ENCODE measurements at regions not wholly inside any gene's neighbourhood (a gene's known extent, or its start where the extent isn't known, plus 50 kb on each side); places are given as distances from the start of the nearest gene placed in this dataset.
"Not testable (repeated sequence)": the region's sequence is repeated elsewhere in the genome, so short reads cannot be mapped to it uniquely, and the experiment has no call there.

GRCh38 chr2:182506606-182507005 lies 79.8 kb upstream of the PDE1A start:
- FAIRE-seq, result no peak
- Histone ChIP-seq H3K9me1 (ENCODE audit: control insufficient read depth, insufficient read depth, low read length) (no peaks in the 10 kb centered on the region), H3K4me1 (replicated peaks in 1 of 2; ENCODE audit: control insufficient read depth in 2 of 2, insufficient read depth in 2 of 2, low read length in 2 of 2) (no peaks in the 10 kb centered on the region), H3K4me2 (ENCODE audit: insufficient read depth, low read length) (no peak overlapping the region), H4K20me1 (replicated peaks; ENCODE audit: control insufficient read depth, insufficient read depth, low read length) (no peaks in the 10 kb centered on the region), H3K27ac (ENCODE audit: extremely low read depth, low read depth, low read length) (no peak overlapping the region), H3K79me2 (ENCODE audit: control insufficient read depth, insufficient read depth, low read length) (no peaks in the 10 kb centered on the region), H3K27me3 (ENCODE audit: control insufficient read depth in 2 of 2, insufficient read depth in 2 of 2, low read length in 2 of 2) (no peaks in the 10 kb centered on the region), H3K9ac (ENCODE audit: insufficient read depth in 1 of 2, low read depth in 2 of 2, low read length in 2 of 2) (no peak overlapping the region), H2AFZ (ENCODE audit: low read depth, low read length) (no peak overlapping the region), H3K36me3 (ENCODE audit: control insufficient read depth, insufficient read depth, low read length) (no peaks in the 10 kb centered on the region), H3K9me3 (replicated peaks; ENCODE audit: control insufficient read depth, insufficient read depth, low read depth, low read length) (no peaks in the 10 kb centered on the region), H3K4me3 (no peak overlapping the region)
- no peak for ATAC-seq
- no peak for DNase-seq (ENCODE audit: extremely low read depth in 1 of 4, low spot score in 3 of 4)
- intact Hi-C loops (cut with micrococcal nuclease) (no loop called here), in situ Hi-C loops (cut with MboI) (no loop called here)
- TF ChIP-seq ATF4 (CRISPR knock-in tag; IDR thresholded peaks at IDR 0.05), result no peak
- no peak for TF ChIP-seq NCOR1 (IDR thresholded peaks at IDR 0.05)
- 0 out of 2 replicates have a peak, but pooled peaks have one; percentile 20 for TF ChIP-seq C11orf30 (IDR thresholded peaks at IDR 0.05; ENCODE audit: low read depth)
- no peak for TF ChIP-seq ZNF592 (IDR thresholded peaks at IDR 0.05)
- no peak for TF ChIP-seq SRSF3 (IDR thresholded peaks at IDR 0.05; ENCODE audit: insufficient read depth, low read length)
- TF ChIP-seq SIN3B (IDR thresholded peaks at IDR 0.05; ENCODE audit: low read depth), result no peak
- TF ChIP-seq ZNF586 (CRISPR knock-in tag; conservative IDR thresholded peaks at IDR 0.05), result no peak
- no peak for TF ChIP-seq ARNT (IDR thresholded peaks at IDR 0.05)
- TF ChIP-seq RFX1 (IDR thresholded peaks at IDR 0.05), result peak; percentile 73
- no peak for TF ChIP-seq PTBP1 (IDR thresholded peaks at IDR 0.05; ENCODE audit: low read depth, low read length)
- TF ChIP-seq TEAD4 (IDR thresholded peaks at IDR 0.05; ENCODE audit: low read length), result no peak
- TF ChIP-seq TEAD4 (CRISPR knock-in tag; IDR thresholded peaks at IDR 0.05; ENCODE audit: borderline replicate concordance), result no peak
- no peak for TF ChIP-seq GTF2B (IDR thresholded peaks at IDR 0.05; ENCODE audit: extremely low read depth, insufficient read length)
- BruUV-seq (replicated peaks), result no TSS peak
- ChIA-PET POLR2A (no interaction called here), CTCF (ENCODE audit: low intra/inter-chr PET ratio) (no interaction called here)

- DNase-seq (ENCODE audit: extremely low read depth in 1 of 4, low spot score in 3 of 4); H3K9ac ChIP-seq (ENCODE audit: insufficient read depth in 1 of 2, low read depth in 2 of 2, low read length in 2 of 2); POLR2A ChIA-PET; H3K27me3 ChIP-seq (ENCODE audit: control insufficient read depth in 2 of 2, insufficient read depth in 2 of 2, low read length in 2 of 2); BruUV-seq (replicated peaks); H3K4me3 ChIP-seq; H3K79me2 ChIP-seq (ENCODE audit: control insufficient read depth, insufficient read depth, low read length); FAIRE-seq; intact Hi-C loops (cut with micrococcal nuclease); H3K9me1 ChIP-seq (ENCODE audit: control insufficient read depth, insufficient read depth, low read length); H4K20me1 ChIP-seq (replicated peaks; ENCODE audit: control insufficient read depth, insufficient read depth, low read length); H3K9me3 ChIP-seq (replicated peaks; ENCODE audit: control insufficient read depth, insufficient read depth, low read depth, low read length); ATAC-seq; H3K4me2 ChIP-seq (ENCODE audit: insufficient read depth, low read length); H3K4me1 ChIP-seq (replicated peaks in 1 of 2; ENCODE audit: control insufficient read depth in 2 of 2, insufficient read depth in 2 of 2, low read length in 2 of 2); H3K27ac ChIP-seq (ENCODE audit: extremely low read depth, low read depth, low read length); H3K36me3 ChIP-seq (ENCODE audit: control insufficient read depth, insufficient read depth, low read length); in situ Hi-C loops (cut with MboI); CTCF ChIA-PET (ENCODE audit: low intra/inter-chr PET ratio); H2AFZ ChIP-seq (ENCODE audit: low read depth, low read length): not testable (repeated sequence)
- WGBS (ENCODE audit: insufficient coverage, low coverage, missing lambda C conversion rate), result 0% methylated on average over 1 of the region's 4 CpGs
Measured at GRCh38 chr2:182508583-182508982, 81.7 kb upstream of the PDE1A start.

Data from K562 (cell line).